Fibroblast of lung (primary cell): ENCODE measurements at regions not wholly inside any gene's neighbourhood (a gene's known extent, or its start where the extent isn't known, plus 50 kb on each side); places are given as distances from the start of the nearest gene placed in this dataset.

Experiments used
- DNase-seq, 2 donors: peaks; one replicate each; pipeline versions ENCODE4 v3.0.0 to v3.0.0-alpha.2; 2010; ENCODE audit warnings: low read depth in 2 of 2
- H2AFZ ChIP-seq: 2 replicates; pipeline ENCODE4 v1.5.1; 2012; ENCODE audit warnings: low read length, control low read depth, inconsistent platforms
- H3K27ac ChIP-seq: 2 replicates; pipeline ENCODE4 v1.5.1; 2011; ENCODE audit warnings: low read length, control low read depth; ENCODE audit not compliant: insufficient read depth
- H3K27me3 ChIP-seq: 2 replicates; pipeline ENCODE4 v1.5.1; 2011; ENCODE audit warnings: mild to moderate bottlenecking, low read length; ENCODE audit not compliant: control insufficient read depth, insufficient read depth
- H3K36me3 ChIP-seq: 2 replicates; pipeline ENCODE4 v1.5.1; 2011; ENCODE audit warnings: low read length; ENCODE audit not compliant: control insufficient read depth, insufficient read depth
- H3K4me1 ChIP-seq: 2 replicates; pipeline ENCODE4 v1.5.1; 2011; ENCODE audit warnings: low read length; ENCODE audit not compliant: control insufficient read depth, insufficient read depth; ENCODE audit errors: extremely low read depth
- H3K4me2 ChIP-seq: 2 replicates; pipeline ENCODE4 v1.5.1; 2011; ENCODE audit warnings: low read length, control low read depth; ENCODE audit not compliant: insufficient read depth; ENCODE audit errors: extremely low read depth
- H3K4me3 ChIP-seq, 4 experiments: fragments of 200-600 bp in 1 of 4; sonication (generic) in 1 of 4; replicated peaks in 1 of 4; 2 replicates each; pipeline ENCODE4 v1.5.1; 2011 to 2016; ENCODE audit warnings: low read length in 4 of 4, low read depth in 3 of 4, mild to moderate bottlenecking in 3 of 4, control low read depth in 2 of 4, inconsistent platforms in 1 of 4, mixed read lengths in 1 of 4; ENCODE audit not compliant: insufficient read depth in 1 of 4; ENCODE audit errors: control extremely low read depth in 1 of 4
- H3K79me2 ChIP-seq: 2 replicates; pipeline ENCODE4 v1.5.1; 2012; ENCODE audit warnings: mild to moderate bottlenecking, low read length, inconsistent platforms; ENCODE audit not compliant: control insufficient read depth, insufficient read depth
- H3K9ac ChIP-seq: 2 replicates; pipeline ENCODE4 v1.5.1; 2011; ENCODE audit warnings: mild to moderate bottlenecking, low read length, control low read depth; ENCODE audit not compliant: insufficient read depth
- H3K9me3 ChIP-seq: 2 replicates; pipeline ENCODE4 v1.5.1; 2012; ENCODE audit warnings: low read depth, low read length; ENCODE audit not compliant: control insufficient read depth, insufficient read depth
- H4K20me1 ChIP-seq: 2 replicates; pipeline ENCODE4 v1.5.1; 2011; ENCODE audit warnings: low read length; ENCODE audit not compliant: control insufficient read depth, insufficient read depth; ENCODE audit errors: extremely low read depth
- CTCF ChIP-seq, 2 donors: IDR thresholded peaks in 1 of 2; conservative IDR thresholded peaks in 1 of 2; 1 replicate in 1 of 2; 2 replicates in 1 of 2; pipeline ENCODE4 v1.5.1; 2011 to 2012; ENCODE audit warnings: low read length in 2 of 2, control low read depth in 1 of 2, inconsistent platforms in 1 of 2, low read depth in 1 of 2, mild to moderate bottlenecking in 1 of 2
- EZH2 ChIP-seq: IDR thresholded peaks from 2 replicates; pipeline ENCODE4 v1.5.1; 2012; ENCODE audit warnings: low read length, control low read depth, mild to moderate bottlenecking; ENCODE audit errors: missing control alignments

- TF ChIP-seq EZH2 (no peak), CTCF (conservative IDR thresholded peaks at IDR 0.05 in 1 of 2, IDR thresholded peaks at IDR 0.05 in 1 of 2; ENCODE audit: low read depth in 1 of 2, low read length in 2 of 2) (no peak)
- H3K27ac ChIP-seq, result no peak overlapping the region
- no peak for DNase-seq
- H3K9me3 ChIP-seq, result no peaks in the 10 kb centered on the region
- no peak overlapping the region for H3K4me3 ChIP-seq
- no peaks in the 10 kb centered on the region for H3K27me3 ChIP-seq
- no peaks in the 10 kb centered on the region for H3K36me3 ChIP-seq
- H3K79me2 ChIP-seq, result no peaks in the 10 kb centered on the region
- H4K20me1 ChIP-seq, result no peaks in the 10 kb centered on the region
- H3K4me2 ChIP-seq, result no peak overlapping the region
- H3K9ac ChIP-seq, result no peak overlapping the region
- H3K4me1 ChIP-seq, result no peaks in the 10 kb centered on the region
- H2AFZ ChIP-seq, result no peak overlapping the region
Observed at GRCh38 chr4:54607067-54607466, 50.7 kb upstream of the KIT start.

GRCh38 chr4:54607521-54607920, 50.2 kb upstream of the KIT start:
- no peak for DNase-seq
- Histone ChIP-seq H3K27me3 (no peaks in the 10 kb centered on the region), H3K4me2 (no peak overlapping the region), H3K4me3 (no peak overlapping the region), H4K20me1 (no peaks in the 10 kb centered on the region), H3K27ac (no peak overlapping the region), H3K9me3 (no peaks in the 10 kb centered on the region), H3K9ac (no peak overlapping the region), H3K79me2 (no peaks in the 10 kb centered on the region), H3K36me3 (no peaks in the 10 kb centered on the region), H2AFZ (no peak overlapping the region), H3K4me1 (no peaks in the 10 kb centered on the region)
- TF ChIP-seq CTCF (conservative IDR thresholded peaks at IDR 0.05 in 1 of 2, IDR thresholded peaks at IDR 0.05 in 1 of 2; ENCODE audit: low read depth in 1 of 2, low read length in 2 of 2), result no peak
- TF ChIP-seq EZH2, result no peak
